ENCODE measurements at regions not wholly inside any gene's neighbourhood (a gene's known extent, or its start where the extent isn't known, plus 50 kb on each side); places are given as distances from the start of the nearest gene placed in this dataset.

GRCh38 chr4:149279331-149279730, 536.3 kb downstream of the IQCM start:
- no peak for TF ChIP-seq GLIS3 (CRISPR knock-in tag; IDR thresholded peaks at IDR 0.05)
- TF ChIP-seq RARB (CRISPR knock-in tag; IDR thresholded peaks at IDR 0.05): no peak
- TF ChIP-seq PATZ1 (CRISPR knock-in tag; IDR thresholded peaks at IDR 0.05; ENCODE audit: borderline replicate concordance): no peak
- no peak for TF ChIP-seq TSHZ2 (CRISPR knock-in tag; IDR thresholded peaks at IDR 0.05)
- no peak for TF ChIP-seq ZFP30 (CRISPR knock-in tag; IDR thresholded peaks at IDR 0.05)
